HG03378 (cell line): ENCODE measurements at regions not wholly inside any gene's neighbourhood (a gene's known extent, or its start where the extent isn't known, plus 50 kb on each side); places are given as distances from the start of the nearest gene placed in this dataset.
"Not testable (repeated sequence)": the region's sequence is repeated elsewhere in the genome, so short reads cannot be mapped to it uniquely, and the experiment has no call there.

Source experiments
- ATAC-seq: cut with Tn5 transposase; IDR thresholded peaks from one replicate; pipeline ENCODE4 v1.9.1; 2021; ENCODE audit warnings: mild to moderate bottlenecking, moderate library complexity; ENCODE audit not compliant: unreplicated experiment

GRCh38 chr2:147000151-147000550 is 844.7 kb upstream of the ACVR2A start:
- ATAC-seq: not testable (repeated sequence)

DNA sequence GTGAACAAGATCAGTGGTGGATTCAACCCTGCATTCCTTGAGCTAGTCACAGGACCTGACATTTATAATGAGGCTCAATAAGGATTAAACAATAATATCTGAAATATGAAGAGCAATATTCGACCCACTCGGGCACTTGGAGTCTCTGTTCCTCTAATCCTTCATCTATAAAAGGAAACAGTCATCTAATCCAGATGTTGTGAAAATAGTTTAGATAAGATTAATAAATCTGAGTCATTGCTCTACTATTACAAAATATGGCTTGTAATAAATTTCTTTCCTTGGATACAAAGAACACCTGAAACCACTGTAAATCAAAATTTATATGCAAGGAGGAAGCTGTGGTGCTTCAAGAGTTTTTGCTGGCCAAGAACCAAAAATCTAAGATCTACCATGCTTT is 846.9 kb upstream of the ACVR2A start:
- ATAC-seq: no peak

GRCh38 chr2:146997488-146997887 is 847.3 kb upstream of the ACVR2A start:
- ATAC-seq: no peak

DNA sequence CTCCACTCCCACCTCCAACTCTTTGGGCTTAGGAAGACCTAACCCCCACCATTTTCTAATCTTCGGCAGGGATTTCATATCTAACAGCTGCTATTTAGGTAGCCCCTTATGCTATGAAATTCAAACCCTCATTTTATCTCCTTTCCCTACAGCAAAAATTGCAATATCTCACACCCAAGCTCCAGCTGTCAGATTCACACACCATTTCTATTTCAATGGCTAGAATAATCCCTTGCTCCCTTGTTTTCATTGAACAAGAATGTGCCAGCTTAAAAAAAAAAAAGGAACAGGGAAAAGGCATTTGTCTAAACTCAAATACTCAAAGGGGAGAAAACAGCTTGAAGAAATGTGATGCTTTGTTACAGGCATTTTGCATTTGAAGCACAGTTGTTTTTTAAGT is 850.6 kb upstream of the ACVR2A start:
- ATAC-seq: no peak

DNA sequence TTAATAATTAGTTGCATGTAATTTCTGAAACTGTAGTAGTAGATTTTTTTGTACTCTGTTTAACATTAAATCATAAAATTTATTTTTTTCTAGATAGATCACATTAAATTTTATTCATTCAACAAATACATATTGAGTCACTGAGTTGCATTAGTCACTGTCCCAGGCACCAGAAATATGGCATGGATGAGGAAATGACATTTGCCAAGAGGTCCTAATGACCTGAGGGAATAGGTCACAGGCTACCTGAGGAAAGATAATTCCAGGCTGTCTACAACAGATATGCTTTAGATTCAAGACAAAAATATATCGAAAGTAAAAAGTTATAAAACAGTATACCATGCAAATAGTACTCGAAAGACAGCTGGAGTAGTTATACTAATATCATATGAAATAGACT is 852.4 kb upstream of the ACVR2A start:
- no peak for ATAC-seq

DNA sequence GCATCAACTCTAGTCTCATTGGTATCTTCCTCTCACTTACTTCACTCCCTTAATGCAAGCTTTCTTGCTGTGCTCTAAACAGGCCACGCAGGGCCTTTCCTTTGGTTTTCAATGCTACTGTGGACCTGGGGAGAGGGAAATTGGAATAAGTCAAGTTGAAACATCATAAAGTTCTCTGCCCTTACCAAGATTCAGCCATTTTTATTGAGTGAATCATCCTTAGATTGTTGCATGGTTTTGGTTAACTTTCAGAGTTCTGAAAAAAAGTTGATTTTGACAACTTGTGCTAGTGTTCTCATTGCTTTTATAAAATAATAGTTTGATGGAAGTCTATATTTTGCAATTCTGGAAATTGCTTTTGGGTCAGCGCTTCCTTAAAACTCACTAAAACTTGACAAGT is 852.8 kb upstream of the ACVR2A start:
- no peak for ATAC-seq

DNA sequence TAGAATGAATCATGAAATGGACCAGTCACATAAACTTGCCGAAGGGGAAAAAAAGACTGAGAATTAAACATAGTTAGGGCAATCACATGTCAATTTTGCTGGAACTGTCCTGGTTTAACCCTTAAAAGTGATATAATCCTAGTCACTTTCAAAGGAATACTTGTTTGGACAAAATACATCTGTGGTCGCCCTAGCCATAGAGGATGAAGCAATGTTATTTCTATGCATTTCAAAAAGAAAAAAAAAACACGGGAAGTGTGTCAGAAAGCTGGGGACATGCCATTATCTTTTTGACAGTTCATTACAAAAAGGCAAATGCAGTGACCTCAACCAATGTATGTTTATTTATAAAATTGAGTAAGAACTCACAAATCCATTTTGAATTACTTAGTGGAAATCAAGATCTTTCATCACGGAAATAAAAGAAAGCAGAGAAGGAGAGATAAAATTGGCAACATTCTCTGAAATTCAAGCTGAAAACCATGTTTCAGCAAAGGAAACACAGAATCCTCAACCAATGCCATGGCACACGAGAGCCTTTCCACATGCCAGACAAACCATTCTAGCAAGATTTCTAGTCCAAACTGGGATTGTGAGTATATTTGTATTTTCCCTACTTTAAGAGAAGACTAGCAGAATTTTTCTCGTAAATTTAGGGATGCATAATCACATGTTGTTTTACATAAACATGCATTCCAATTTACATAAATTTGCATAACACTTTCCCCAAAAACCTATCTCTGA is 854.3 kb upstream of the ACVR2A start:
- ATAC-seq: no peak

DNA sequence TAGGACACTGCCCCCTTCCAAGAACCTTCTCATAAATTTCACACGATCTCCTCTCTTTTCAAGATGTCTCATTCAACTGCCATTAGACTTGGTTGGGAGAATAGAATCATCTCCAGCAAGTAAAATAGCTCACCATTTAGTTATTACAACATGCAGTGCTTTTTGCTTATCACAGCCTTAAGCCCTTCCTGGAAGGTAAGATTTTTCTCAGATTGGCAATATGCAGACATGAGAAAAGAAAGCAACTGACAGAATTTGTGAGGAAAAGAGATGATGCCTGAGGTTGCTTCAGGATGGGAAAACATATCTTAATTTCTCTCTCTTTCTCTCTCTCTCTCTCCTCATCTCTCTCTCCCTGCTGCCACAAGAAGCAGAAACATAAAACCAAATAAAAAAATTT is 855.1 kb upstream of the ACVR2A start:
- no peak for ATAC-seq

DNA sequence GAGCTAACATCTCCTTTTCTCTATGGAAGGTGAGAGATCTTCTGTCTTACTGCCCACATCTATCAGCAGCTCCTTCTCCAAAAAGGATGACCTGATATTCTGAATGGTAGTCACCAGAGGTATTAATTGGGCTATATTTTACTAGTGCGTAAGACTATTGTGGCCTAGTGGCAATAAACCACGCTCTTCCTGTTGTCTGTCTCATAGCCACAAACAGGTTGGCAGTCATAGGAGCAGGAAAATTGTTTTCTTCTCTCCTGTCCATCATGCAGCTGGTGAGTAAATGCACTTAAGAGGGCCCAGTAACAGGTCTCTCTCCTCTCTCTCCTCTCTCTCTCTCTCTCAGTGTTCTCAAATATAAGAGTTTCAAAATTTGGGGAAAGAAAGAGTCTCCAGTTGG is 856.8 kb upstream of the ACVR2A start:
- ATAC-seq: no peak

DNA sequence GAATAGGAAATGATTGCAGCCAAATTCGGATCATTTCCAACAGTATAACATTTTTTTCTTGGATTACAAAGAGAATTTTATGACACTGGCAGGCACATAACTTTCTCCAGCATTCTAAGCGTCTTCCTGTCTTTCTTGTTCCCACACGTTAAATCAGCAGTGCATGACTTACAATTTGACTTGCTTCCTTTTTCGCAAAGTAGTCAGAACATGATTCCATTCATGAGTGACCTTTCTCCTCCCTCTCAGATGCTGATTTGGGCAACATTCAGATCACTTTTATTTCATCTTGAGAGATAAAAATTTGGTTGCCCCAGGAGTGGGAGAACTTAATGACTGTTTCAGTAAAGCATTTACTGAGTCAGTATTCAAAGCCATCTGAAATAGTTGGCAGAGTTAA is 858.7 kb upstream of the ACVR2A start:
- peak; percentile 70 for ATAC-seq

DNA sequence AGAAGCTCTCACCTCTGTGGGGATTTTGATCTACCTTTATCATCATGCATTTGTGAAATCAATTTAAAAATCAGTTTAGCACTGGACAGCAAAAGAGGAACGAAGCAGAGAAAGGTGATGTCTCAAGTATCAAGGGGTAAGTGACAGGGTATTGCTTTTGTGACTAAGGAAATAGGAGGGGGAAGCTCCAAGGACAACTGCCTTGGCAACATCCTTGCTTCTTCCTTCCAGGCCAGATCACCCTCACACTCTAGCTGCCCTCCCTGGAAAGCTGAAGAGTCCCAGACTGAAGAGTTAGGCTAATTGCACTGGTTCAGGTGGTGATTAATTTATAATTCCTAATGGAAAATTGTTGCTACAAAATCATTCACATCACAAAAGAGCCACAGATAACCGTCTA is 859.1 kb upstream of the ACVR2A start:
- peak; percentile 6 for ATAC-seq

GRCh38 chr2:146984014-146984413 is 860.8 kb upstream of the ACVR2A start:
- no peak for ATAC-seq

GRCh38 chr2:146982393-146982846 is 862.4 kb upstream of the ACVR2A start:
- no peak for ATAC-seq

GRCh38 chr2:146981921-146982320 is 862.9 kb upstream of the ACVR2A start:
- ATAC-seq: no peak

- no peak for ATAC-seq
Observed at GRCh38 chr2:146979746-146980145, 865.1 kb upstream of the ACVR2A start.

GRCh38 chr2:146978577-146979555 is 866.0 kb upstream of the ACVR2A start:
- ATAC-seq: no peak

GRCh38 chr2:146970981-146971380 is 873.8 kb upstream of the ACVR2A start:
- not testable (repeated sequence) for ATAC-seq

DNA sequence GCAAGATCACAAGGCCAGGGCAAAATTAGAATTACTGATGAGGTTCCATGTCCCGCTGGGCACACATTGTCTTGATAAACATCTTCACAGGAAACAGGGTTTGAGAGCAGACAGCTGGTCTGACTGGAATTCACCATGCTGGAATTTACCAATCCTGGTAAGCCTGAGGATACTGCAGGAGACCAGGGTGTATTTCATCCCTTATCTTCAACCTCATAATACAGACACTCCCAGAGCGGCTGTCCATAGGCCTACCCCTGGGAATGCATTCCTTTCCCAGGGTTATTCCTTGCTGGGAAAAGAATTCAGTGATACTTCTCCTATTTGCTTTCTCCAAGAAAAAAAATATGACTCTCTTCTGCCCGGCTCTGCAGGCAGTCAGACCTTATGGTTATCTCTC is 875.1 kb upstream of the ACVR2A start:
- ATAC-seq: not testable (repeated sequence)

DNA sequence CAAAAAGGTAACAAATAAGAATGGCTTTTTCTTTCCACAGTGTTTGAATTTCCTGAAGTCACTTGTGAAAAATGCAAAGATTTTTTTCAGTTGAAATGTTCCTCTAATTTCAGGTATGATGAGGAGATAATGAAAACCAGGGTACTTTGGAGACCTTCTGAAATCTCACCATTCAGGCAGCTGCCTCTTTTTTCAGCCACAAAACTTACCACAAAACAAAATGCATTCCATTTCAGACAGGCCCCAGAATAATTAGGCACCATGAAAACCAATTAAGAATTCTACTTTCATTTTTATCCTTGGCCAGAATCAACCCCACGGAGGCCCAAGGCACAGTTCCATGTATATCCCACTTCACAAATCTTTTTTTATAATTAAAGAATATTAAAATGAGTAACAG is 880.3 kb upstream of the ACVR2A start:
- no peak for ATAC-seq

- no peak for ATAC-seq
Observed at GRCh38 chr2:146954544-146954943, 890.3 kb upstream of the ACVR2A start.

DNA sequence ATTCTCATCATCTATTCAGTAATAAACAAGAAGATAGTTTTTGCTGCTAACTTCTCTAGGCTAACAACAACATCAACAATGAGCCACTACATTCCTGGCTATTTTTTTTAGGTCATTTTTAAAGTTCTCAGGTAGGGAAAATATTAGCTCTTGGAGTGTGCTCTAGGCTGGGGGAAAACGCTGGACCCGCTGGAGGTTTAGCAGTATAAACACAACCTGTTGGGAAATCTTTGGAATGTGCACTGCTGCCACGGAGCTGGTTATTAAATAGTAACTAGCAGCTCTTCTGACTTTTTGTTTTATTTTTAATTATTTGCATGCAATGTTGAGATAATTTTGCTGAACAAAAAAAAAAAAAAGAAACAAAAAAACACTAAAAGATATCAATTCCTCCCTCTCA is 892.1 kb upstream of the ACVR2A start:
- ATAC-seq: no peak

DNA sequence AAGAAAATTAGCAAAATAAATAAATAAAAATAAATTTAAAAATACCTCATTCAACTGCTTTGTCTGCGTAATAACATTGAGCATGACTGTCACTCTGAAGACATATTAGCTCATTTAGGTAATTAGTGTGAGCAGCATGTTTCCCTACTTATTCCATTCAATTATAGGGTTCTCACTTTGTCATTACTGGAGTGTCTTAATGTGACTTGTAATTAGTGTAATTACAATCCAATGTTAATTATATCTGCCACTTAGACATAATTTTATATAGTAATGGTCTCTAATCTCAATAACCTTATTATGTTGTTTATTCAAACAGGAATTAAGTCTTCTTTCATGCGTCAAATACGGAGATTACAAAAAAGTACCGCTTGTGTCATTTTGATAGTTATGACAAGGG is 893.9 kb upstream of the ACVR2A start:
- ATAC-seq: no peak
